NCI-H82 (cell line): ENCODE measurements at regions not wholly inside any gene's neighbourhood (a gene's known extent, or its start where the extent isn't known, plus 50 kb on each side); places are given as distances from the start of the nearest gene placed in this dataset.

Experiments used
- DNase-seq: peaks from one replicate; lab custom pipeline; 2025; lab: John Stamatoyannopoulos, UW

GRCh38 chrX:149274516-149275105 lies 230.5 kb downstream of the IDS start:
- DNase-seq, result no peak

- no peak for DNase-seq
Measured at GRCh38 chrX:149272690-149273463, 232.2 kb downstream of the IDS start.

- no peak for DNase-seq
Measured at GRCh38 chrX:149267878-149268813, 237.0 kb downstream of the IDS start.

GRCh38 chrX:149262086-149262485 lies 243.0 kb downstream of the IDS start:
- peak; percentile 23 for DNase-seq

GRCh38 chrX:149259241-149259640 lies 245.9 kb downstream of the IDS start:
- DNase-seq, result no peak

- DNase-seq, result no peak
Measured at GRCh38 chrX:149255860-149256259, 249.2 kb downstream of the IDS start.

- DNase-seq, result no peak
Measured at GRCh38 chrX:149248073-149248625, 257.0 kb downstream of the IDS start.

GRCh38 chrX:149230689-149231088 lies 274.4 kb downstream of the IDS start:
- no peak for DNase-seq

GRCh38 chrX:149223854-149224253 lies 281.3 kb downstream of the IDS start:
- DNase-seq, result no peak

- DNase-seq, result no peak
Measured at GRCh38 chrX:149222040-149222439, 283.1 kb downstream of the IDS start.

- DNase-seq, result no peak
Measured at GRCh38 chrX:149221230-149221629, 283.9 kb downstream of the IDS start.

GRCh38 chrX:149213264-149213663 lies 291.8 kb downstream of the IDS start:
- DNase-seq, result no peak

GRCh38 chrX:149208307-149208706 lies 296.8 kb downstream of the IDS start:
- DNase-seq, result no peak

- DNase-seq, result no peak
Measured at GRCh38 chrX:149207518-149207917, 297.6 kb downstream of the IDS start.

GRCh38 chrX:149205937-149206336 lies 299.2 kb downstream of the IDS start:
- DNase-seq, result no peak

GRCh38 chrX:149205081-149205480 lies 300.0 kb downstream of the IDS start:
- no peak for DNase-seq

GRCh38 chrX:149199734-149200133 lies 305.4 kb downstream of the IDS start:
- DNase-seq, result no peak

- DNase-seq, result no peak
Measured at GRCh38 chrX:149198980-149199732, 305.9 kb downstream of the IDS start.

- DNase-seq, result no peak
Measured at GRCh38 chrX:149185087-149185486, 320.0 kb downstream of the IDS start.

GRCh38 chrX:149161435-149162088 lies 343.5 kb downstream of the IDS start:
- peak; percentile 95 for DNase-seq

- DNase-seq, result peak; percentile 78
Measured at GRCh38 chrX:149157976-149158375, 347.1 kb downstream of the IDS start.
